Activated B cell treated with CpG ODN at 0.5 μM for 24 hours (primary cell): ENCODE measurements at regions not wholly inside any gene's neighbourhood (a gene's known extent, or its start where the extent isn't known, plus 50 kb on each side); places are given as distances from the start of the nearest gene placed in this dataset.

ENCODE experiments used
- ATAC-seq: fragments of 200-7000 bp; cut with Tn5 transposase; one replicate; pipeline ENCODE4 v1.10.0; 2021; ENCODE audit warnings: low read depth, mild to moderate bottlenecking, moderate library complexity
- CTCF ChIA-PET: fragments of 350-600 bp; sonication (Branson Sonifier 250); formaldehyde crosslinking; loops from one replicate; lab custom pipeline; 2021; ENCODE audit warnings: antibody characterized with exemption; lab: Charles Lee
- POLR2A ChIA-PET: fragments of 350-600 bp; sonication (Branson Sonifier 250); formaldehyde crosslinking; loops from one replicate; lab custom pipeline; 2021; ENCODE audit warnings: antibody characterized with exemption; lab: Charles Lee
- DNase-seq: peaks from one replicate; pipeline ENCODE4 v3.0.0; 2022
- H3K27ac Mint-ChIP-seq: one replicate; pipeline ENCODE4 v1.8.0; 2020; ENCODE audit warnings: mixed read lengths
- H3K27me3 Mint-ChIP-seq: one replicate; pipeline ENCODE4 v1.8.0; 2021; ENCODE audit warnings: mixed read lengths
- H3K36me3 Mint-ChIP-seq: one replicate; pipeline ENCODE4 v1.8.0; 2021; ENCODE audit warnings: low read depth, mixed read lengths
- H3K4me1 Mint-ChIP-seq: one replicate; pipeline ENCODE4 v1.8.0; 2021; ENCODE audit warnings: mixed read lengths
- H3K4me3 Mint-ChIP-seq: one replicate; pipeline ENCODE4 v1.8.0; 2020; ENCODE audit warnings: mild to moderate bottlenecking, mixed read lengths
- H3K9me3 Mint-ChIP-seq: one replicate; pipeline ENCODE4 v1.8.0; 2020; ENCODE audit warnings: mixed read lengths
- CTCF ChIP-seq: fragments of 200-600 bp; IDR thresholded peaks from one replicate; pipeline ENCODE4 v1.8.0; 2022; ENCODE audit warnings: antibody characterized with exemption, mild to moderate bottlenecking
- intact Hi-C: fragments of 100-400 bp; cut with micrococcal nuclease; formaldehyde crosslinking; loops from one replicate; pipeline ENCODE4 v1.15.1; 2024

- no peak for ATAC-seq
- intact Hi-C loops = no loop called here
- POLR2A ChIA-PET = no interaction called here
- no peak overlapping the region for H3K27ac Mint-ChIP-seq
- no peak for TF ChIP-seq CTCF
- H3K4me1 Mint-ChIP-seq = no peaks in the 10 kb centered on the region
- DNase-seq = no peak
- CTCF ChIA-PET = no interaction called here
- no peaks in the 10 kb centered on the region for H3K36me3 Mint-ChIP-seq
- no peak overlapping the region for H3K4me3 Mint-ChIP-seq
- H3K9me3 Mint-ChIP-seq = peaks cover 2% of the 10 kb centered on the region
- no peaks in the 10 kb centered on the region for H3K27me3 Mint-ChIP-seq
Observed at GRCh38 chr7:15781944-15782343, 95.5 kb upstream of the MEOX2 start.

GRCh38 chr7:15780271-15780670 is 93.8 kb upstream of the MEOX2 start:
- ChIA-PET POLR2A (no interaction called here), CTCF (no interaction called here)
- Mint-ChIP-seq H3K27ac (no peak overlapping the region), H3K4me3 (no peak overlapping the region), H3K4me1 (no peaks in the 10 kb centered on the region), H3K9me3 (peaks cover 2% of the 10 kb centered on the region), H3K36me3 (no peaks in the 10 kb centered on the region), H3K27me3 (no peaks in the 10 kb centered on the region)
- TF ChIP-seq CTCF = no peak
- no peak for ATAC-seq
- intact Hi-C loops = no loop called here
- DNase-seq = no peak

- no peak overlapping the region for H3K4me3 Mint-ChIP-seq
- H3K9me3 Mint-ChIP-seq = peaks cover under 1% of the 10 kb centered on the region
- no peaks in the 10 kb centered on the region for H3K27me3 Mint-ChIP-seq
- no peaks in the 10 kb centered on the region for H3K36me3 Mint-ChIP-seq
- ChIA-PET POLR2A (no interaction called here), CTCF (no interaction called here)
- ATAC-seq (no peak), DNase-seq (no peak)
- no peak for TF ChIP-seq CTCF
- intact Hi-C loops = no loop called here
- no peaks in the 10 kb centered on the region for H3K4me1 Mint-ChIP-seq
- no peak overlapping the region for H3K27ac Mint-ChIP-seq
Observed at GRCh38 chr7:15778191-15778590, 91.7 kb upstream of the MEOX2 start.

- CTCF ChIA-PET = no interaction called here
- intact Hi-C loops = no loop called here
- Mint-ChIP-seq H3K27ac (no peak overlapping the region), H3K27me3 (no peaks in the 10 kb centered on the region), H3K9me3 (peaks cover 2% of the 10 kb centered on the region), H3K4me3 (no peak overlapping the region), H3K4me1 (no peaks in the 10 kb centered on the region), H3K36me3 (no peaks in the 10 kb centered on the region)
- DNase-seq = no peak
- POLR2A ChIA-PET = no interaction called here
- no peak for ATAC-seq
- no peak for TF ChIP-seq CTCF
Observed at GRCh38 chr7:15765753-15766152, 79.3 kb upstream of the MEOX2 start.

GRCh38 chr7:15764851-15765382 is 78.4 kb upstream of the MEOX2 start:
- H3K4me3 Mint-ChIP-seq = no peak overlapping the region
- TF ChIP-seq CTCF = no peak
- CTCF ChIA-PET = no interaction called here
- DNase-seq (no peak), ATAC-seq (no peak)
- H3K4me1 Mint-ChIP-seq = no peaks in the 10 kb centered on the region
- intact Hi-C loops = no loop called here
- no peaks in the 10 kb centered on the region for H3K36me3 Mint-ChIP-seq
- no peak overlapping the region for H3K27ac Mint-ChIP-seq
- POLR2A ChIA-PET = no interaction called here
- H3K27me3 Mint-ChIP-seq = no peaks in the 10 kb centered on the region
- no peaks in the 10 kb centered on the region for H3K9me3 Mint-ChIP-seq
